ENCODE measurements at regions not wholly inside any gene's neighbourhood (a gene's known extent, or its start where the extent isn't known, plus 50 kb on each side); places are given as distances from the start of the nearest gene placed in this dataset.

DNA sequence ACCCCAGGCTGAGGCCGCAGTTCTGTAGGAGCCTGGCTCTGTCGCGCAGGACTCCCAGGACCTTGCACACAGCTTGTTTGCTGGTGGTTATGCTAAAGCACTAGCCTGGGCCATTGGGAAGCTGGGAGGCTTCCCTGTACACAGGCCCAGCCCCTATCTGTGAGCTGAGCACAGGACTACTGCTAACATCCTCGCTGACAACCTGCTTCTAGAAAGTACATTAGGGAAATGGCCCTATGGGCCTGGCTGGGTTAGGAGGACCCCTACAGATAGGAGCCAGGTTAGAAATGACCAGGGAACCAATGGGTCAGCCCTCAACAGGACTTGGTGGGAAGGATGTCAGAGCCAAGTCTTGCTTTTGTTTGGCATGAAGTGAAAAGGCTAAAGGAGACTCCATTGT is 219.4 kb upstream of the LNX1 start:
- POLR2A ChIA-PET: no interaction called here
- TF ChIP-seq OVOL3 (tag by site-specific recombination; IDR thresholded peaks at IDR 0.05) (no peak), ZNF776 (tag by site-specific recombination; IDR thresholded peaks at IDR 0.05; ENCODE audit: borderline replicate concordance) (no peak), ZNF624 (tag by site-specific recombination; IDR thresholded peaks at IDR 0.05) (no peak), ZNF341 (tag by site-specific recombination; IDR thresholded peaks at IDR 0.05; ENCODE audit: low read depth) (no peak), ZNF221 (tag by site-specific recombination; IDR thresholded peaks at IDR 0.05; ENCODE audit: borderline replicate concordance) (no peak), GLI4 (tag by site-specific recombination; IDR thresholded peaks at IDR 0.05) (no peak), REPIN1 (tag by site-specific recombination; IDR thresholded peaks at IDR 0.05; ENCODE audit: low read depth) (no peak), ZNF830 (tag by site-specific recombination; IDR thresholded peaks at IDR 0.05; ENCODE audit: low read depth) (no peak), ZNF366 (tag by site-specific recombination; conservative IDR thresholded peaks at IDR 0.05) (no peak), ZNF155 (tag by site-specific recombination; IDR thresholded peaks at IDR 0.05) (no peak), KLF16 (tag by site-specific recombination; IDR thresholded peaks at IDR 0.05) (no peak), ZNF571 (tag by site-specific recombination; IDR thresholded peaks at IDR 0.05) (no peak), ZNF324 (tag by site-specific recombination; IDR thresholded peaks at IDR 0.05) (no peak), ZNF473 (tag by site-specific recombination; IDR thresholded peaks at IDR 0.05) (no peak), SETDB1 (IDR thresholded peaks at IDR 0.05; ENCODE audit: insufficient read length, low read length) (no peak)
- TF ChIP-seq, protein P1, sequence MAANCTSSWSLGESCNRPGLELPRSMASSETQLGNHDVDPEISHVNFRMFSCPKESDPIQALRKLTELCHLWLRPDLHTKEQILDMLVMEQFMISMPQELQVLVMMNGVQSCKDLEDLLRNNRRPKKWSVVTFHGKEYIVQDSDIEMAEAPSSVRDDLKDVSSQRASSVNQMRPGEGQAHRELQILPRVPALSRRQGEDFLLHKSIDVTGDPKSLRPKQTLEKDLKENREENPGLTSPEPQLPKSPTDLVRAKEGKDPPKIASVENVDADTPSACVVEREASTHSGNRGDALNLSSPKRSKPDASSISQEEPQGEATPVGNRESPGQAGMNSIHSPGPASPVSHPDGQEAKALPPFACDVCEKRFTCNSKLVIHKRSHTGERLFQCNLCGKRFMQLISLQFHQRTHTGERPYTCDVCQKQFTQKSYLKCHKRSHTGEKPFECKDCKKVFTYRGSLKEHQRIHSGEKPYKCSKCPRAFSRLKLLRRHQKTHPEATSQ (tag by site-specific recombination; IDR thresholded peaks at IDR 0.05): no peak
- TF ChIP-seq, protein P2, sequence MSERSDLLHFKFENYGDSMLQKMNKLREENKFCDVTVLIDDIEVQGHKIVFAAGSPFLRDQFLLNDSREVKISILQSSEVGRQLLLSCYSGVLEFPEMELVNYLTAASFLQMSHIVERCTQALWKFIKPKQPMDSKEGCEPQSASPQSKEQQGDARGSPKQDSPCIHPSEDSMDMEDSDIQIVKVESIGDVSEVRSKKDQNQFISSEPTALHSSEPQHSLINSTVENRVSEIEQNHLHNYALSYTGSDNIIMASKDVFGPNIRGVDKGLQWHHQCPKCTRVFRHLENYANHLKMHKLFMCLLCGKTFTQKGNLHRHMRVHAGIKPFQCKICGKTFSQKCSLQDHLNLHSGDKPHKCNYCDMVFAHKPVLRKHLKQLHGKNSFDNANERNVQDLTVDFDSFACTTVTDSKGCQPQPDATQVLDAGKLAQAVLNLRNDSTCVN (tag by site-specific recombination; optimal IDR thresholded peaks at IDR 0.05): no peak
- TF ChIP-seq, protein P3, sequence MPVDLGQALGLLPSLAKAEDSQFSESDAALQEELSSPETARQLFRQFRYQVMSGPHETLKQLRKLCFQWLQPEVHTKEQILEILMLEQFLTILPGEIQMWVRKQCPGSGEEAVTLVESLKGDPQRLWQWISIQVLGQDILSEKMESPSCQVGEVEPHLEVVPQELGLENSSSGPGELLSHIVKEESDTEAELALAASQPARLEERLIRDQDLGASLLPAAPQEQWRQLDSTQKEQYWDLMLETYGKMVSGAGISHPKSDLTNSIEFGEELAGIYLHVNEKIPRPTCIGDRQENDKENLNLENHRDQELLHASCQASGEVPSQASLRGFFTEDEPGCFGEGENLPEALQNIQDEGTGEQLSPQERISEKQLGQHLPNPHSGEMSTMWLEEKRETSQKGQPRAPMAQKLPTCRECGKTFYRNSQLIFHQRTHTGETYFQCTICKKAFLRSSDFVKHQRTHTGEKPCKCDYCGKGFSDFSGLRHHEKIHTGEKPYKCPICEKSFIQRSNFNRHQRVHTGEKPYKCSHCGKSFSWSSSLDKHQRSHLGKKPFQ (tag by site-specific recombination; IDR thresholded peaks at IDR 0.05): no peak
- TF ChIP-seq, protein P4, sequence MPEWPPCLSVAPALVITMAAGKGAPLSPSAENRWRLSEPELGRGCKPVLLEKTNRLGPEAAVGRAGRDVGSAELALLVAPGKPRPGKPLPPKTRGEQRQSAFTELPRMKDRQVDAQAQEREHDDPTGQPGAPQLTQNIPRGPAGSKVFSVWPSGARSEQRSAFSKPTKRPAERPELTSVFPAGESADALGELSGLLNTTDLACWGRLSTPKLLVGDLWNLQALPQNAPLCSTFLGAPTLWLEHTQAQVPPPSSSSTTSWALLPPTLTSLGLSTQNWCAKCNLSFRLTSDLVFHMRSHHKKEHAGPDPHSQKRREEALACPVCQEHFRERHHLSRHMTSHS (tag by site-specific recombination; IDR thresholded peaks at IDR 0.05): no peak
- no peaks in the 10 kb centered on the region for H3K36me3 ChIP-seq (ENCODE audit: control insufficient read depth in 2 of 2, insufficient read depth in 1 of 2, low read length in 2 of 2)
- no peak overlapping the region for H3K27ac ChIP-seq (ENCODE audit: extremely low read depth, low read depth, low read length)
- CTCF ChIA-PET: no interaction called here
- H3K4me3 ChIP-seq (ENCODE audit: low read depth, low read length): no peak overlapping the region
- H3K9me3 ChIP-seq (ENCODE audit: control insufficient read depth, insufficient read depth, low read depth, low read length): no peaks in the 10 kb centered on the region
- no peaks in the 10 kb centered on the region for H3K4me1 ChIP-seq (ENCODE audit: control insufficient read depth, insufficient read depth, low read length)

DNA sequence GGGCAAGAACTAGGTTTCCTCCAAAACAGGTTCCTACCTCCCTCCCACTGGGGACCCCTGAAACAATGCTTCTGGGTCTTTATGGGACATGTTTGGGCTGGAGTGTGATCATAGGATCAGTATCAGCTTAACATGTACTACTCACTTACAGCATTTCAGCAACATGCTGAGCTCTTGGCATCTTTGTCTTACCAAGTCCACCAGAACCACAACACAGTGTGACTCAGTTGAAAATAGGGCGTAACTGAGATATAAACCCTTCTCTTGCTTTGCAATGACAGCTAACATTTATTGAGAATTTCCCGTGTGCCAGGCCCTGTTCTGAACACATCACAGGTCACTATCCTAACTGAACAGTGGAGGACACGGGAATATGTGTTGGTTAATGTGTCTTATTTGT is 218.5 kb upstream of the LNX1 start:
- POLR2A ChIA-PET: no interaction called here
- H3K9me3 ChIP-seq (ENCODE audit: control insufficient read depth, insufficient read depth, low read depth, low read length): no peaks in the 10 kb centered on the region
- H3K27ac ChIP-seq (ENCODE audit: extremely low read depth, low read depth, low read length): no peak overlapping the region
- TF ChIP-seq SCRT1 (tag by site-specific recombination; IDR thresholded peaks at IDR 0.05; ENCODE audit: borderline replicate concordance): no peak
- no peak for TF ChIP-seq ZBTB8A (tag by site-specific recombination; IDR thresholded peaks at IDR 0.05)
- TF ChIP-seq, protein P5, sequence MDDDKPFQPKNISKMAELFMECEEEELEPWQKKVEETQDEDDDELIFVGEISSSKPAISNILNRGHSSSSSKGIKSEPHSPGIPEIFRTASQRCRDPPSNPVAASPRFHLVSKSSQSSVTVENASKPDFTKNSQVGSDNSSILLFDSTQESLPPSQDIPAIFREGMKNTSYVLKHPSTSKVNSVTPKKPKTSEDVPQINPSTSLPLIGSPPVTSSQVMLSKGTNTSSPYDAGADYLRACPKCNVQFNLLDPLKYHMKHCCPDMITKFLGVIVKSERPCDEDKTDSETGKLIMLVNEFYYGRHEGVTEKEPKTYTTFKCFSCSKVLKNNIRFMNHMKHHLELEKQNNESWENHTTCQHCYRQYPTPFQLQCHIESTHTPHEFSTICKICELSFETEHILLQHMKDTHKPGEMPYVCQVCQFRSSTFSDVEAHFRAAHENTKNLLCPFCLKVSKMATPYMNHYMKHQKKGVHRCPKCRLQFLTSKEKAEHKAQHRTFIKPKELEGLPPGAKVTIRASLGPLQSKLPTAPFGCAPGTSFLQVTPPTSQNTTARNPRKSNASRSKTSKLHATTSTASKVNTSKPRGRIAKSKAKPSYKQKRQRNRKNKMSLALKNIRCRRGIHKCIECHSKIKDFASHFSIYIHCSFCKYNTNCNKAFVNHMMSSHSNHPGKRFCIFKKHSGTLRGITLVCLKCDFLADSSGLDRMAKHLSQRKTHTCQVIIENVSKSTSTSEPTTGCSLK (tag by site-specific recombination; IDR thresholded peaks at IDR 0.05): no peak
- TF ChIP-seq BCL11A (tag by site-specific recombination; IDR thresholded peaks at IDR 0.05; ENCODE audit: low read depth): no peak
- TF ChIP-seq, protein P6, sequence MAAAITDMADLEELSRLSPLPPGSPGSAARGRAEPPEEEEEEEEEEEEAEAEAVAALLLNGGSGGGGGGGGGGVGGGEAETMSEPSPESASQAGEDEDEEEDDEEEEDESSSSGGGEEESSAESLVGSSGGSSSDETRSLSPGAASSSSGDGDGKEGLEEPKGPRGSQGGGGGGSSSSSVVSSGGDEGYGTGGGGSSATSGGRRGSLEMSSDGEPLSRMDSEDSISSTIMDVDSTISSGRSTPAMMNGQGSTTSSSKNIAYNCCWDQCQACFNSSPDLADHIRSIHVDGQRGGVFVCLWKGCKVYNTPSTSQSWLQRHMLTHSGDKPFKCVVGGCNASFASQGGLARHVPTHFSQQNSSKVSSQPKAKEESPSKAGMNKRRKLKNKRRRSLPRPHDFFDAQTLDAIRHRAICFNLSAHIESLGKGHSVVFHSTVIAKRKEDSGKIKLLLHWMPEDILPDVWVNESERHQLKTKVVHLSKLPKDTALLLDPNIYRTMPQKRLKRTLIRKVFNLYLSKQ (tag by site-specific recombination; IDR thresholded peaks at IDR 0.05; ENCODE audit: borderline replicate concordance): no peak
- TF ChIP-seq ZNF660 (tag by site-specific recombination; IDR thresholded peaks at IDR 0.05): no peak
- no peak for TF ChIP-seq ZNF221 (tag by site-specific recombination; IDR thresholded peaks at IDR 0.05; ENCODE audit: borderline replicate concordance)
- TF ChIP-seq ZNF433 (tag by site-specific recombination; IDR thresholded peaks at IDR 0.05; ENCODE audit: low read depth): no peak
- TF ChIP-seq ZNF664 (tag by site-specific recombination; IDR thresholded peaks at IDR 0.05): no peak
- no peak for TF ChIP-seq KLF8 (tag by site-specific recombination; IDR thresholded peaks at IDR 0.05)
- CTCF ChIA-PET: interaction anchor here (0.6 kb wide), 1 partner anchor 15 kb away, joined by 3 read pairs; no protein-coding TSS in a partner anchor
- no peaks in the 10 kb centered on the region for H3K4me1 ChIP-seq (ENCODE audit: control insufficient read depth, insufficient read depth, low read length)
- H3K4me3 ChIP-seq (ENCODE audit: low read depth, low read length): no peak overlapping the region
- H3K36me3 ChIP-seq (ENCODE audit: control insufficient read depth in 2 of 2, insufficient read depth in 1 of 2, low read length in 2 of 2): no peaks in the 10 kb centered on the region
